Neuronal stem cell (in vitro differentiated cells): ENCODE measurements at regions not wholly inside any gene's neighbourhood (a gene's known extent, or its start where the extent isn't known, plus 50 kb on each side); places are given as distances from the start of the nearest gene placed in this dataset.

ENCODE experiments used
- DNase-seq: peaks from one replicate; pipeline ENCODE4 v3.0.0-alpha.2; 2013; ENCODE audit warnings: low spot score
- H2AFZ ChIP-seq: one replicate; pipeline ENCODE4 v1.6.1; 2013; ENCODE audit warnings: mild to moderate bottlenecking, low read length, inconsistent platforms
- H2AK5ac ChIP-seq: 2 replicates; pipeline ENCODE4 v1.6.1; 2013; ENCODE audit warnings: low read depth, mild to moderate bottlenecking, inconsistent platforms, low read length, moderate library complexity, mixed read lengths
- H2BK120ac ChIP-seq: 2 replicates; pipeline ENCODE4 v1.6.1; 2013; ENCODE audit warnings: low read depth, mild to moderate bottlenecking, inconsistent platforms, low read length, moderate library complexity, mixed read lengths
- H2BK12ac ChIP-seq: one replicate; pipeline ENCODE4 v1.6.1; 2013; ENCODE audit warnings: low read length, inconsistent platforms
- H2BK15ac ChIP-seq: 2 replicates; pipeline ENCODE4 v1.6.1; 2013; ENCODE audit warnings: mild to moderate bottlenecking, low read length, inconsistent platforms, mixed read lengths
- H2BK5ac ChIP-seq: one replicate; pipeline ENCODE4 v1.6.1; 2013; ENCODE audit warnings: inconsistent platforms, mild to moderate bottlenecking, low read length, moderate library complexity
- H3K14ac ChIP-seq: one replicate; pipeline ENCODE4 v1.6.1; 2013; ENCODE audit warnings: low read length, inconsistent platforms
- H3K18ac ChIP-seq: 2 replicates; pipeline ENCODE4 v1.6.1; 2013; ENCODE audit warnings: low read length, inconsistent platforms
- H3K23ac ChIP-seq: 2 replicates; pipeline ENCODE4 v1.6.1; 2013; ENCODE audit warnings: low read depth, mild to moderate bottlenecking, mixed read lengths, low read length, inconsistent platforms; ENCODE audit not compliant: poor library complexity
- H3K27ac ChIP-seq: replicated peaks from 3 replicates; pipeline ENCODE4 v1.5.1; 2013; ENCODE audit warnings: low read length, inconsistent platforms
- H3K27me3 ChIP-seq, 3 experiments: 2 replicates each; pipeline ENCODE4 v1.6.1; 2013; ENCODE audit warnings: low read length in 3 of 3, mild to moderate bottlenecking in 2 of 3, inconsistent platforms in 1 of 3, low read depth in 1 of 3, mixed read lengths in 1 of 3, moderate library complexity in 1 of 3; ENCODE audit not compliant: control insufficient read depth in 3 of 3, insufficient read depth in 3 of 3
- H3K36me3 ChIP-seq, 2 donors: replicated peaks in 1 of 2; 2 replicates each; pipeline ENCODE4 v1.6.1; 2013; ENCODE audit warnings: low read length in 2 of 2; ENCODE audit not compliant: control insufficient read depth in 2 of 2, insufficient read depth in 2 of 2
- H3K4ac ChIP-seq: 2 replicates; pipeline ENCODE4 v1.6.1; 2013; ENCODE audit warnings: inconsistent platforms, mild to moderate bottlenecking, low read length, moderate library complexity
- H3K4me1 ChIP-seq, 2 donors: 1 replicate in 1 of 2; 2 replicates in 1 of 2; pipeline ENCODE4 v1.6.1; 2013; ENCODE audit warnings: low read length in 2 of 2, low read depth in 1 of 2; ENCODE audit not compliant: control insufficient read depth in 2 of 2, insufficient read depth in 1 of 2
- H3K4me2 ChIP-seq: one replicate; pipeline ENCODE4 v1.6.1; 2013; ENCODE audit warnings: mild to moderate bottlenecking, low read length, inconsistent platforms; ENCODE audit not compliant: insufficient read depth, poor library complexity, severe bottlenecking
- H3K4me3 ChIP-seq, 2 donors: 2 replicates each; pipeline ENCODE4 v1.5.1; 2013; ENCODE audit warnings: low read length in 2 of 2, mild to moderate bottlenecking in 2 of 2, inconsistent platforms in 1 of 2, moderate library complexity in 1 of 2
- H3K79me1 ChIP-seq: one replicate; pipeline ENCODE4 v1.6.1; 2013; ENCODE audit warnings: low read depth, mild to moderate bottlenecking, inconsistent platforms, low read length, moderate library complexity
- H3K9ac ChIP-seq: one replicate; pipeline ENCODE4 v1.6.1; 2013; ENCODE audit warnings: mild to moderate bottlenecking, low read depth, low read length, inconsistent platforms; ENCODE audit not compliant: poor library complexity
- H3K9me3 ChIP-seq, 2 donors: replicated peaks in 1 of 2; 2 replicates each; pipeline versions ENCODE3 to v1.6.1; 2013; ENCODE audit warnings: low read length in 2 of 2, mild to moderate bottlenecking in 2 of 2, inconsistent platforms in 1 of 2, low read depth in 1 of 2, mixed read lengths in 1 of 2, moderate library complexity in 1 of 2; ENCODE audit not compliant: control insufficient read depth in 2 of 2, insufficient read depth in 1 of 2
- H4K8ac ChIP-seq: one replicate; pipeline ENCODE4 v1.6.1; 2013; ENCODE audit warnings: low read depth, mild to moderate bottlenecking, inconsistent platforms, low read length, moderate library complexity
- H4K91ac ChIP-seq: one replicate; pipeline ENCODE4 v1.6.1; 2013; ENCODE audit warnings: low read length, low read depth, mild to moderate bottlenecking, inconsistent platforms; ENCODE audit not compliant: poor library complexity
- WGBS, 2 donors: extraction: QIAGEN DNeasy Blood & Tissue Kit; methylation state at CpG; one replicate each; pipeline ENCODE4 v1.1.7; 2013; ENCODE audit warnings: missing lambda C conversion rate in 2 of 2, mixed read lengths in 1 of 2; ENCODE audit not compliant: insufficient read length in 2 of 2, insufficient replicate concordance in 1 of 2; ENCODE audit errors: extremely low coverage in 2 of 2; 5-methylcytosine and 5-hydroxymethylcytosine counted together

GRCh38 chr13:55298201-55298600 lies 1842.5 kb upstream of the PRR20A start:
- H3K14ac ChIP-seq, result no peak overlapping the region
- WGBS, 2 donors, result no CpG with 5 or more reads among the region's 1 CpG
- H4K91ac ChIP-seq, result no peak overlapping the region
- no peak overlapping the region for H3K18ac ChIP-seq
- H2AFZ ChIP-seq, result no peak overlapping the region
- no peak overlapping the region for H3K9ac ChIP-seq
- no peaks in the 10 kb centered on the region for H3K27me3 ChIP-seq
- H2BK120ac ChIP-seq, result no peak overlapping the region
- no peak overlapping the region for H3K4me3 ChIP-seq
- H3K4me2 ChIP-seq, result no peak overlapping the region
- no peak overlapping the region for H2BK15ac ChIP-seq
- H3K27ac ChIP-seq, result no peak overlapping the region
- no peak overlapping the region for H2BK12ac ChIP-seq
- no peaks in the 10 kb centered on the region for H3K4me1 ChIP-seq
- no peak for DNase-seq
- H3K36me3 ChIP-seq, result no peaks in the 10 kb centered on the region
- H2BK5ac ChIP-seq, result no peak overlapping the region
- no peak overlapping the region for H4K8ac ChIP-seq
- no peak overlapping the region for H3K4ac ChIP-seq
- H3K23ac ChIP-seq, result no peak overlapping the region
- H3K9me3 ChIP-seq, result no peaks in the 10 kb centered on the region
- no peak overlapping the region for H2AK5ac ChIP-seq
- H3K79me1 ChIP-seq, result no peaks in the 10 kb centered on the region

GRCh38 chr13:55302568-55302967 lies 1838.2 kb upstream of the PRR20A start:
- Histone ChIP-seq H2BK15ac (no peak overlapping the region), H2BK5ac (no peak overlapping the region), H2AFZ (no peak overlapping the region), H3K4me2 (no peak overlapping the region), H2BK120ac (no peak overlapping the region), H3K14ac (no peak overlapping the region), H4K91ac (no peak overlapping the region), H2BK12ac (no peak overlapping the region), H3K9me3 (no peaks in the 10 kb centered on the region), H3K4ac (no peak overlapping the region), H3K36me3 (no peaks in the 10 kb centered on the region), H3K9ac (no peak overlapping the region), H3K4me3 (no peak overlapping the region), H3K27ac (no peak overlapping the region), H3K18ac (no peak overlapping the region), H3K23ac (no peak overlapping the region), H3K79me1 (no peaks in the 10 kb centered on the region), H3K27me3 (no peaks in the 10 kb centered on the region), H3K4me1 (no peaks in the 10 kb centered on the region), H4K8ac (no peak overlapping the region), H2AK5ac (no peak overlapping the region)
- no CpG with 5 or more reads among the region's 3 CpGs for WGBS, 2 donors
- no peak for DNase-seq

- no peaks in the 10 kb centered on the region for H3K79me1 ChIP-seq
Measured at GRCh38 chr13:55307909-55308308, 1832.8 kb upstream of the PRR20A start.

GRCh38 chr13:55341891-55342290 lies 1798.8 kb upstream of the PRR20A start:
- no peak for DNase-seq
- no peak overlapping the region for H4K8ac ChIP-seq
- no peak overlapping the region for H3K14ac ChIP-seq
- no peak overlapping the region for H2BK12ac ChIP-seq
- H3K27ac ChIP-seq, result no peak overlapping the region
- no peak overlapping the region for H3K4me2 ChIP-seq
- no peak overlapping the region for H2AK5ac ChIP-seq
- H3K4ac ChIP-seq, result no peak overlapping the region
- no peak overlapping the region for H2AFZ ChIP-seq
- H3K27me3 ChIP-seq, result no peaks in the 10 kb centered on the region
- H3K23ac ChIP-seq, result no peak overlapping the region
- H3K36me3 ChIP-seq, result no peaks in the 10 kb centered on the region
- no peak overlapping the region for H2BK15ac ChIP-seq
- H2BK5ac ChIP-seq, result no peak overlapping the region
- H3K9me3 ChIP-seq, result no peaks in the 10 kb centered on the region
- H3K79me1 ChIP-seq, result no peaks in the 10 kb centered on the region
- no peak overlapping the region for H3K9ac ChIP-seq
- H3K18ac ChIP-seq, result no peak overlapping the region
- H4K91ac ChIP-seq, result no peak overlapping the region
- no CpG with 5 or more reads among the region's 3 CpGs for WGBS, 2 donors
- peaks cover 0 to 2% of the 10 kb centered on the region in 2 donors for H3K4me1 ChIP-seq
- H2BK120ac ChIP-seq, result no peak overlapping the region
- H3K4me3 ChIP-seq, result no peak overlapping the region

More at GRCh38 chr13:55307909-55308308, 1832.8 kb upstream of the PRR20A start:
- no peak overlapping the region for H3K9ac ChIP-seq
- H3K27me3 ChIP-seq, result no peaks in the 10 kb centered on the region
- H2BK5ac ChIP-seq, result no peak overlapping the region
- H3K4me1 ChIP-seq, result no peaks in the 10 kb centered on the region
- no peak overlapping the region for H2AK5ac ChIP-seq
- H2BK120ac ChIP-seq, result no peak overlapping the region
- no peak overlapping the region for H2AFZ ChIP-seq
- H3K18ac ChIP-seq, result no peak overlapping the region
- no peak overlapping the region for H3K27ac ChIP-seq
- no peak overlapping the region for H3K4me2 ChIP-seq
- H4K91ac ChIP-seq, result no peak overlapping the region
- H3K4me3 ChIP-seq, result no peak overlapping the region
- no peak overlapping the region for H3K23ac ChIP-seq
- no peak overlapping the region for H3K4ac ChIP-seq
- H2BK12ac ChIP-seq, result no peak overlapping the region
- no peaks in the 10 kb centered on the region for H3K36me3 ChIP-seq
- no peak for DNase-seq
- WGBS, 2 donors, result no CpG with 5 or more reads among the region's 3 CpGs
- no peak overlapping the region for H4K8ac ChIP-seq
- no peaks in the 10 kb centered on the region for H3K9me3 ChIP-seq
- H2BK15ac ChIP-seq, result no peak overlapping the region
- H3K14ac ChIP-seq, result no peak overlapping the region
